SK-N-SH treated with all-trans-retinoic acid at 6 μM for 48 hours (cell line): ENCODE measurements at regions not wholly inside any gene's neighbourhood (a gene's known extent, or its start where the extent isn't known, plus 50 kb on each side); places are given as distances from the start of the nearest gene placed in this dataset.

Experiments
- ARNTL ChIP-seq: fragments of 450-650 bp; formaldehyde crosslinking; IDR thresholded peaks from 2 replicates; pipeline ENCODE4 v1.5.0; 2020; ENCODE audit warnings: low read depth, mild to moderate bottlenecking, moderate library complexity, borderline replicate concordance
- BACH2 ChIP-seq: fragments of 250-450 bp; sonication (Bioruptor Pico); IDR thresholded peaks from 2 replicates; pipeline ENCODE4 v1.9.0; 2021; ENCODE audit warnings: mild to moderate bottlenecking, borderline replicate concordance
- OSR1 ChIP-seq: fragments of 250-450 bp; sonication (Bioruptor Pico); IDR thresholded peaks from 2 replicates; pipeline ENCODE4 v1.8.0; 2022; ENCODE audit warnings: moderate library complexity, mild to moderate bottlenecking, inconsistent platforms
- PATZ1 ChIP-seq: fragments of 250-450 bp; sonication (Bioruptor Pico); IDR thresholded peaks from 2 replicates; pipeline ENCODE4 v1.8.0; 2020; ENCODE audit warnings: mild to moderate bottlenecking, moderate library complexity, borderline replicate concordance
- SNAI2 ChIP-seq: fragments of 250-450 bp; sonication (Bioruptor Pico); IDR thresholded peaks from 2 replicates; pipeline ENCODE4 v1.5.0; 2020; ENCODE audit warnings: mild to moderate bottlenecking, moderate library complexity
- TSHZ2 ChIP-seq: fragments of 250-450 bp; sonication (Bioruptor Pico); IDR thresholded peaks from 2 replicates; pipeline ENCODE4 v1.5.0; 2020; ENCODE audit warnings: mild to moderate bottlenecking, moderate library complexity

GRCh38 chr1:82179131-82179530, 378.4 kb downstream of the ADGRL2 start:
- TF ChIP-seq ARNTL (CRISPR knock-in tag) (no peak), OSR1 (CRISPR knock-in tag) (no peak), BACH2 (CRISPR knock-in tag) (no peak), SNAI2 (no peak), PATZ1 (CRISPR knock-in tag) (no peak), TSHZ2 (CRISPR knock-in tag) (no peak)
